K562 (cell line): ENCODE measurements at regions not wholly inside any gene's neighbourhood (a gene's known extent, or its start where the extent isn't known, plus 50 kb on each side); places are given as distances from the start of the nearest gene placed in this dataset.

Experiments used
- ELF2 ChIP-seq: fragments of 250-450 bp; sonication (Bioruptor Pico); IDR thresholded peaks from 2 replicates; pipeline ENCODE4 v1.5.0; 2021; ENCODE audit warnings: mild to moderate bottlenecking
- ETV5 ChIP-seq: sonication (generic); formaldehyde crosslinking; IDR thresholded peaks from 2 replicates; pipeline ENCODE4 v1.4.0; 2020; ENCODE audit warnings: low read depth, mild to moderate bottlenecking, missing genetic modification reagents
- GATA2 ChIP-seq: sonication (generic); formaldehyde crosslinking; IDR thresholded peaks from 2 replicates; pipeline ENCODE4 v1.4.0; 2020; ENCODE audit warnings: mild to moderate bottlenecking, missing genetic modification reagents
- HCFC1 ChIP-seq: IDR thresholded peaks from 2 replicates; pipeline ENCODE4 v1.6.1; 2012; ENCODE audit warnings: low read depth, low read length, improper control_type of control experiment
- HMGN3 ChIP-seq: IDR thresholded peaks from 2 replicates; pipeline ENCODE4 v1.6.1; 2011; ENCODE audit warnings: borderline replicate concordance, low read depth, mild to moderate bottlenecking, mixed read lengths, low read length; ENCODE audit not compliant: insufficient read length; ENCODE audit errors: extremely low read depth
- IRF2 ChIP-seq: sonication (generic); formaldehyde crosslinking; IDR thresholded peaks from 2 replicates; pipeline ENCODE4 v1.8.1; 2022; ENCODE audit warnings: mild to moderate bottlenecking, missing genetic modification reagents
- IRF9 ChIP-seq: fragments of 450-650 bp; IDR thresholded peaks from 2 replicates; pipeline ENCODE4 v1.6.1; 2016; ENCODE audit warnings: missing biosample characterization, missing genetic modification characterization
- RBFOX2 ChIP-seq: fragments of 200-400 bp; formaldehyde crosslinking; IDR thresholded peaks from 2 replicates; pipeline ENCODE4 v1.6.1; 2017; ENCODE audit warnings: low read depth, mild to moderate bottlenecking, low read length, moderate library complexity
- SNAPC5 ChIP-seq: fragments of 250-450 bp; sonication (Bioruptor Pico); IDR thresholded peaks from 2 replicates; pipeline ENCODE4 v1.8.0; 2021; ENCODE audit warnings: moderate library complexity, mild to moderate bottlenecking, inconsistent platforms
- TARDBP ChIP-seq: fragments of 450-650 bp; IDR thresholded peaks from 2 replicates; pipeline ENCODE4 v1.6.1; 2016
- TCFL5 ChIP-seq: fragments of 250-450 bp; sonication (Bioruptor Pico); conservative IDR thresholded peaks from 2 replicates; pipeline ENCODE4 v1.6.1; 2021; ENCODE audit warnings: mild to moderate bottlenecking, moderate library complexity, matching md5 sums
- ZBTB1 ChIP-seq: sonication (generic); formaldehyde crosslinking; IDR thresholded peaks from 2 replicates; pipeline ENCODE4 v1.8.1; 2023; ENCODE audit warnings: missing genetic modification reagents, low read depth, mild to moderate bottlenecking, borderline replicate concordance
- ZBTB34 ChIP-seq: fragments of 250-450 bp; sonication (Bioruptor Pico); IDR thresholded peaks from 2 replicates; pipeline ENCODE4 v1.8.0; 2021; ENCODE audit warnings: mild to moderate bottlenecking, moderate library complexity
- ZBTB40 ChIP-seq, 2 experiments: fragments of 450-650 bp in 1 of 2; sonication (generic) in 1 of 2; formaldehyde crosslinking in 1 of 2; IDR thresholded peaks; 2 replicates each; pipeline versions ENCODE4 v1.7.1 to v1.9.0; 2016 to 2022; ENCODE audit warnings: inconsistent platforms in 1 of 2, mild to moderate bottlenecking in 1 of 2, missing genetic modification reagents in 1 of 2
- TF ChIP-seq, protein P1 (sequence below): sonication (generic); formaldehyde crosslinking; IDR thresholded peaks from 2 replicates; pipeline ENCODE4 v1.8.1; 2023; ENCODE audit warnings: mild to moderate bottlenecking, missing genetic modification reagents

- TF ChIP-seq HMGN3 (no peak), ELF2 (CRISPR knock-in tag) (no peak), ZBTB40 (IDR thresholded peaks at IDR 0.05) (no peak), ZBTB40 (CRISPR knock-in tag; IDR thresholded peaks at IDR 0.05) (no peak), SNAPC5 (no peak), ZBTB1 (CRISPR knock-in tag) (no peak), ETV5 (CRISPR knock-in tag) (no peak), GATA2 (no peak), TCFL5 (CRISPR knock-in tag) (no peak), ZBTB34 (CRISPR knock-in tag) (no peak), HCFC1 (no peak), IRF9 (tag) (no peak), RBFOX2 (no peak), IRF2 (CRISPR knock-in tag) (no peak), TARDBP (no peak)
- TF ChIP-seq, protein P1, sequence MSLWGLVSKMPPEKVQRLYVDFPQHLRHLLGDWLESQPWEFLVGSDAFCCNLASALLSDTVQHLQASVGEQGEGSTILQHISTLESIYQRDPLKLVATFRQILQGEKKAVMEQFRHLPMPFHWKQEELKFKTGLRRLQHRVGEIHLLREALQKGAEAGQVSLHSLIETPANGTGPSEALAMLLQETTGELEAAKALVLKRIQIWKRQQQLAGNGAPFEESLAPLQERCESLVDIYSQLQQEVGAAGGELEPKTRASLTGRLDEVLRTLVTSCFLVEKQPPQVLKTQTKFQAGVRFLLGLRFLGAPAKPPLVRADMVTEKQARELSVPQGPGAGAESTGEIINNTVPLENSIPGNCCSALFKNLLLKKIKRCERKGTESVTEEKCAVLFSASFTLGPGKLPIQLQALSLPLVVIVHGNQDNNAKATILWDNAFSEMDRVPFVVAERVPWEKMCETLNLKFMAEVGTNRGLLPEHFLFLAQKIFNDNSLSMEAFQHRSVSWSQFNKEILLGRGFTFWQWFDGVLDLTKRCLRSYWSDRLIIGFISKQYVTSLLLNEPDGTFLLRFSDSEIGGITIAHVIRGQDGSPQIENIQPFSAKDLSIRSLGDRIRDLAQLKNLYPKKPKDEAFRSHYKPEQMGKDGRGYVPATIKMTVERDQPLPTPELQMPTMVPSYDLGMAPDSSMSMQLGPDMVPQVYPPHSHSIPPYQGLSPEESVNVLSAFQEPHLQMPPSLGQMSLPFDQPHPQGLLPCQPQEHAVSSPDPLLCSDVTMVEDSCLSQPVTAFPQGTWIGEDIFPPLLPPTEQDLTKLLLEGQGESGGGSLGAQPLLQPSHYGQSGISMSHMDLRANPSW: no peak
Measured at GRCh38 chr12:14058717-14059116, 77.3 kb upstream of the GRIN2B start (continued).
